Breast epithelium (tissue), 4 donors: ENCODE measurements at regions not wholly inside any gene's neighbourhood (a gene's known extent, or its start where the extent isn't known, plus 50 kb on each side); places are given as distances from the start of the nearest gene placed in this dataset.

ENCODE experiments used
- DNase-seq, 2 donors: peaks; one replicate each; pipeline ENCODE4 v3.0.0-alpha.2; 2019; ENCODE audit warnings: low spot score in 2 of 2
- H3K27ac ChIP-seq, 2 donors: fragments of 200-600 bp; sonication (generic) in 1 of 2; one replicate each; pipeline ENCODE4 v1.5.1; 2016 to 2019; ENCODE audit warnings: mild to moderate bottlenecking in 1 of 2
- H3K27me3 ChIP-seq, 2 donors: fragments of 200-600 bp; sonication (generic) in 1 of 2; one replicate each; pipeline versions ENCODE4 v1.5.1 to v1.6.0; 2017 to 2019; ENCODE audit warnings: control low read depth in 1 of 2, mild to moderate bottlenecking in 1 of 2
- H3K36me3 ChIP-seq: fragments of 200-600 bp; one replicate; pipeline ENCODE4 v1.5.1; 2019
- H3K4me1 ChIP-seq, 2 donors: fragments of 200-600 bp; sonication (generic); one replicate each; pipeline ENCODE4 v1.5.1; 2016 to 2019; ENCODE audit warnings: control low read depth in 1 of 2
- H3K4me3 ChIP-seq, 3 donors: fragments of 200-600 bp; sonication (generic); 1 replicate in 2 of 3; 2 replicates in 1 of 3; pipeline ENCODE4 v1.5.1; 2016 to 2019; ENCODE audit warnings: mild to moderate bottlenecking in 3 of 3, moderate library complexity in 2 of 3
- H3K9me3 ChIP-seq, 2 donors: fragments of 200-600 bp; sonication (generic) in 1 of 2; one replicate each; pipeline ENCODE4 v1.5.1; 2016 to 2019; ENCODE audit warnings: control low read depth in 1 of 2
- POLR2A ChIP-seq: fragments of 450-650 bp; IDR thresholded peaks from one replicate; pipeline ENCODE4 v1.6.1; 2016; ENCODE audit warnings: antibody characterized with exemption, mild to moderate bottlenecking, moderate library complexity
- POLR2AphosphoS5 ChIP-seq, 3 donors: sonication (generic); formaldehyde crosslinking; IDR thresholded peaks; one replicate each; pipeline ENCODE4 v1.6.1; 2017; ENCODE audit warnings: antibody characterized with exemption in 3 of 3
- intact Hi-C: fragments of 100-400 bp; cut with DNase I; formaldehyde crosslinking; loops from one replicate; pipeline ENCODE4 v1.15.1; 2023; ENCODE audit warnings: low total_unique reads
- TF ChIP-seq, protein P1 (sequence below), 3 donors: fragments of 450-650 bp; IDR thresholded peaks; one replicate each; pipeline ENCODE4 v1.5.1; 2016 to 2017; ENCODE audit warnings: antibody characterized with exemption in 3 of 3, mild to moderate bottlenecking in 3 of 3, moderate library complexity in 3 of 3

DNA sequence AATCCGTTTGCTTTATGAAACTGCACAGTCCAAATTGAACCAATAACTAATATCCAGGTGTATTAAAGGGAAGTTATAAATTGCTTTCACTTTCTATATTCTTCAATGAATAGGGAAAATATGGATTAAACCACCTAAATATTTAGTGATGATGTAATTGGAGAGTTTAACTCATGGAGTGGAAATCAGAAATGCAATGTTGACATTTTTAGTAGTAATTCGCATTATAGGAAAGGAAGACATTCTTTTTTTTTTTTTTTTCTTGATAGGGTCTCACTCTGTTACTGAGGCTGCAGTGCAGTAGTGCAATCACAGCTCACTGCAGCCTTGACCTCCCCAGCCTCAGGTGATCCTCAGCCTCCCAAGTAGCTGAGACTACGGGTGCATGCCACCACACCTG is 321.9 kb downstream of the RNF144A start:
- H3K4me1 ChIP-seq: no peaks in the 10 kb centered on the region
- intact Hi-C loops: loop anchor here (5.0 to 10.0 kb wide), 2 partner anchors 593 to 1304 kb away; no protein-coding TSS in a partner anchor
- no peak overlapping the region for H3K27ac ChIP-seq
- TF ChIP-seq, protein P1, sequence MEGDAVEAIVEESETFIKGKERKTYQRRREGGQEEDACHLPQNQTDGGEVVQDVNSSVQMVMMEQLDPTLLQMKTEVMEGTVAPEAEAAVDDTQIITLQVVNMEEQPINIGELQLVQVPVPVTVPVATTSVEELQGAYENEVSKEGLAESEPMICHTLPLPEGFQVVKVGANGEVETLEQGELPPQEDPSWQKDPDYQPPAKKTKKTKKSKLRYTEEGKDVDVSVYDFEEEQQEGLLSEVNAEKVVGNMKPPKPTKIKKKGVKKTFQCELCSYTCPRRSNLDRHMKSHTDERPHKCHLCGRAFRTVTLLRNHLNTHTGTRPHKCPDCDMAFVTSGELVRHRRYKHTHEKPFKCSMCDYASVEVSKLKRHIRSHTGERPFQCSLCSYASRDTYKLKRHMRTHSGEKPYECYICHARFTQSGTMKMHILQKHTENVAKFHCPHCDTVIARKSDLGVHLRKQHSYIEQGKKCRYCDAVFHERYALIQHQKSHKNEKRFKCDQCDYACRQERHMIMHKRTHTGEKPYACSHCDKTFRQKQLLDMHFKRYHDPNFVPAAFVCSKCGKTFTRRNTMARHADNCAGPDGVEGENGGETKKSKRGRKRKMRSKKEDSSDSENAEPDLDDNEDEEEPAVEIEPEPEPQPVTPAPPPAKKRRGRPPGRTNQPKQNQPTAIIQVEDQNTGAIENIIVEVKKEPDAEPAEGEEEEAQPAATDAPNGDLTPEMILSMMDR (IDR thresholded peaks at IDR 0.05): no peak
- no peak for TF ChIP-seq POLR2A
- TF ChIP-seq POLR2AphosphoS5 (IDR thresholded peaks at IDR 0.05): no peak
- H3K36me3 ChIP-seq: no peaks in the 10 kb centered on the region
- H3K9me3 ChIP-seq: no peaks in the 10 kb centered on the region
- H3K27me3 ChIP-seq: no peaks in the 10 kb centered on the region
- no peak for DNase-seq
- no peak overlapping the region for H3K4me3 ChIP-seq

DNA sequence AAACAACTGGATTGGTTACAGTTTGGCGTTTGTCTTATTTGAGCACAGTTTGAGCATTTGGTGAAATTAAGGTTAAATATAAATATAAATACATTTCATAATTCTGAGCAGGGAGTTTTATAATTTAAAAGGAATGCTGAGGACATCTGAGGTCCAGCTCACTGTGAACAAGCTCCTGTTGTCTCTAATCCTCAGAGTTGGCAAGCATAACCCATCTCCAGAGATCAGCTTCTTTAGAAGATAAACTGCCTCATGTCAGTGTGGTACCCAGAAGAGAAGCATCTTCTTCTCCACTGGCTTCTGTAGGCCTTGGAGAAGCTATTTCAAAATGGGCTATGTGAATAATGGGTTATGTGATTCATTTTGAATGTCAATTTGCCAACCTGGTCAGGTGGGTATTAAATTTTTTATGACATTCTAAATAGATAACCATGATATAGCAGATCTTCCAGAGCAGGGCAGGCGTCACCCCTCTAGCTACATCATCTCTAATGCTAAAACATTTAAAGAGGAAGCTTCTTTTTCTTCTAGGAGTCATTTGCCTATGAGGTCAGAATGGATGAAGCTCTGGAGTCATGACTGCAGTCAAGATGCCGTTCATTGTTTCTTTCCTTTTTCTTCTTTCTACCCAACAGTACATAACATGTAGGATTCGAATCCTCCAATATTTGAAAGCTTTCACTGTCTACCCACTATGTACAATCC is 324.0 kb downstream of the RNF144A start:
- DNase-seq: no peak
- Histone ChIP-seq H3K4me1 (no peaks in the 10 kb centered on the region), H3K27me3 (no peaks in the 10 kb centered on the region), H3K4me3 (no peak overlapping the region), H3K9me3 (no peaks in the 10 kb centered on the region), H3K27ac (no peak overlapping the region), H3K36me3 (no peaks in the 10 kb centered on the region)
- TF ChIP-seq, protein P1 (IDR thresholded peaks at IDR 0.05): no peak
- intact Hi-C loops: no loop called here

DNA sequence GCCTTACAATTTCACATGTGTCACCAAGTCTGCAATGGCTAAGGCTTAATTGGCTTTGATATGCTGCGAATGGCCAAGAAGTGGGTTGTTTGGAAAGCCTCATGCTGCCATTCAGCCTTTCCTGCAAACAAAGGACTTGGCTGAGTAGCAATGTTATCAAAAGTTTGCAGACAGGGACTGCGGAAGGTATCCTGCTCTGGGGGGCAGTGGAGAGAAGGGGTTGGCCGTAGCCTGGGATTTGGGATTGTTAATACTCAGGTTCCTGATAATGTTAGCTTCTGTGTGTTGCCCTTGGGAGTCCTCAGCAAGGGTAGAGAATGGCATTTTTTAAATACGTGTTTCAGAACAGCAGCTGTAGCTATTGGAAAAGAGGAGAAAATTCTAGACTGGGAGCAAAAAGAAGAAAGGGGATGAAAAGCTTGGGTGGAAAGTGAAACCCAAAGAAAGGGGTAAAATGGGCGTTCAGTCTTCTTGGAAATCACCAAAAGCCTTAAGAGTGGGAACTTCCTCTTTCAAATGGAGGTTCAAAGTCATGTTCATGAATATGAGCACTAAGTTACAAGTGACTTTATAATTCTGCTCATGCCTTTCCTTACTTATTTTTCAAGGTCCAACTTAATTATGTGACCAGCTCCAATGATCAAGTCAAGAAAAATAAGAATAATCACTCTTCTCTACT is 325.1 kb downstream of the RNF144A start:
- intact Hi-C loops: no loop called here

DNA sequence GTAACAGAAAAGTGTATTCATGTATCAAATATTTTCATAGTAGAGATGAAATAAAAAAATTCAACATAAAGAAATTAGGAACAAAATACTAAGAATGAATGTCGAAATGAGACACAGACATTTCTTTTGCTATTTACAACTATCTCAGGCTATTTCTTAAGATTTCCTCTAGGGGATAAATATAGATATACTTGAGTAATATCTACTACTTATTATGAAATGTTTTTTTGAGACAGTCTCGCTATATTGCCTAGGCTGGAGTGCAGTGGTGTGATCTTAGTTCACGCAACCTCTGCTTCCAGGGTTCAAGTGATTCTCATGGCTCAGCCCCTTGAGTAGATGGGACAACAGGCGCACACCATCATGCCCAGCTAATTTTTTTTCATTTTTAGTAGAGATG is 326.1 kb downstream of the RNF144A start:
- H3K4me3 ChIP-seq: no peak overlapping the region
- H3K4me1 ChIP-seq: no peaks in the 10 kb centered on the region
- DNase-seq: no peak
- H3K9me3 ChIP-seq: no peaks in the 10 kb centered on the region
- TF ChIP-seq, protein P1 (IDR thresholded peaks at IDR 0.05): no peak
- no peak for TF ChIP-seq POLR2AphosphoS5 (IDR thresholded peaks at IDR 0.05)
- TF ChIP-seq POLR2A: no peak
- no peaks in the 10 kb centered on the region for H3K36me3 ChIP-seq
- no peaks in the 10 kb centered on the region for H3K27me3 ChIP-seq
- intact Hi-C loops: no loop called here
- no peak overlapping the region for H3K27ac ChIP-seq

More for the DNA sequence above, 325.1 kb downstream of the RNF144A start:
- no peaks in the 10 kb centered on the region for H3K9me3 ChIP-seq
- DNase-seq: no peak
- no peaks in the 10 kb centered on the region for H3K36me3 ChIP-seq
- TF ChIP-seq POLR2AphosphoS5 (IDR thresholded peaks at IDR 0.05) (no peak), POLR2A (no peak)
- TF ChIP-seq, protein P1 (IDR thresholded peaks at IDR 0.05): no peak
- no peak overlapping the region for H3K27ac ChIP-seq
- H3K4me1 ChIP-seq: no peaks in the 10 kb centered on the region
- H3K4me3 ChIP-seq: no peak overlapping the region
- H3K27me3 ChIP-seq: no peaks in the 10 kb centered on the region

DNA sequence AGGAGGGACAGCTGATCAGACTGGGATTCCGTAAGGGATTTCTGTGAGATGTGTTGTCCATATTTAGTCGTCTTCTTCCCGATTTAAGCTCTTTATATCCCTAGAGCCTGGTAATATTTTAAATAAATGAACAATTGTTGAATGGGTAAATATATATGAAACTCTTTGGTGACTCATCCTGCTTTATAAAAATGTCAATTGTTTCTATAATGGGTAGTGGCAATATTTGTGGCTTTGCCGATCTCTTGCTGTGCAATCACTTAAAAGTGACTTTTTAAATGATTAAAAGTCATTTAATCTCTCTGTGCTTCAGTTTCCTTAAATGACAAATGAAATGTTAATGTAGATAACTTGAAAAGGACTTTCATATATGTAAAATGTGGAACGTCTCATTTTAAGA is 339.2 kb downstream of the RNF144A start:
- Histone ChIP-seq H3K9me3 (no peaks in the 10 kb centered on the region), H3K4me3 (no peak overlapping the region), H3K27me3 (no peaks in the 10 kb centered on the region), H3K36me3 (no peaks in the 10 kb centered on the region), H3K27ac (no peak overlapping the region), H3K4me1 (no peaks in the 10 kb centered on the region)
- TF ChIP-seq, protein P1 (IDR thresholded peaks at IDR 0.05): no peak
- TF ChIP-seq POLR2A (no peak), POLR2AphosphoS5 (IDR thresholded peaks at IDR 0.05) (no peak)
- DNase-seq: no peak
- intact Hi-C loops: no loop called here
